Activated naive CD4-positive, alpha-beta T cell treated with anti-CD3 and anti-CD28 coated beads, Interleukin-2, amount 10 ng/mL, durations not matched to agents 7 days and 5 days (primary cell): ENCODE measurements at regions not wholly inside any gene's neighbourhood (a gene's known extent, or its start where the extent isn't known, plus 50 kb on each side); places are given as distances from the start of the nearest gene placed in this dataset.

Source experiments
- CTCF ChIA-PET: fragments of 350-600 bp; sonication (Branson Sonifier 250); formaldehyde crosslinking; loops from one replicate; lab custom pipeline; 2021; ENCODE audit warnings: antibody characterized with exemption; lab: Charles Lee
- DNase-seq: peaks from one replicate; pipeline ENCODE4 v3.0.0-alpha.2; 2020
- H3K27ac Mint-ChIP-seq: one replicate; pipeline ENCODE4 v1.8.0; 2021; ENCODE audit warnings: mild to moderate bottlenecking, moderate library complexity, mixed read lengths
- H3K27me3 Mint-ChIP-seq: one replicate; pipeline ENCODE4 v1.8.0; 2021; ENCODE audit warnings: mild to moderate bottlenecking, mixed read lengths
- H3K36me3 Mint-ChIP-seq: one replicate; pipeline ENCODE4 v1.8.0; 2021; ENCODE audit warnings: mixed read lengths
- H3K4me1 Mint-ChIP-seq: one replicate; pipeline ENCODE4 v1.8.0; 2021; ENCODE audit warnings: mixed read lengths
- H3K4me3 Mint-ChIP-seq: one replicate; pipeline ENCODE4 v1.8.0; 2021; ENCODE audit warnings: mild to moderate bottlenecking, moderate library complexity, mixed read lengths
- H3K9me3 Mint-ChIP-seq: one replicate; pipeline ENCODE4 v1.8.0; 2021; ENCODE audit warnings: mixed read lengths

GRCh38 chr5:155466851-155467250, 453.3 kb downstream of the KIF4B start:
- CTCF ChIA-PET, result no interaction called here
- Mint-ChIP-seq H3K27me3 (no peaks in the 10 kb centered on the region), H3K4me3 (no peak overlapping the region), H3K27ac (no peak overlapping the region), H3K4me1 (no peaks in the 10 kb centered on the region), H3K36me3 (no peaks in the 10 kb centered on the region), H3K9me3 (peaks cover 4% of the 10 kb centered on the region)
- DNase-seq, result no peak

- H3K9me3 Mint-ChIP-seq, result peaks cover 4% of the 10 kb centered on the region
- no peaks in the 10 kb centered on the region for H3K27me3 Mint-ChIP-seq
- H3K36me3 Mint-ChIP-seq, result no peaks in the 10 kb centered on the region
- CTCF ChIA-PET, result no interaction called here
- H3K4me1 Mint-ChIP-seq, result no peaks in the 10 kb centered on the region
- H3K4me3 Mint-ChIP-seq, result no peak overlapping the region
- no peak overlapping the region for H3K27ac Mint-ChIP-seq
- no peak for DNase-seq
Measured at GRCh38 chr5:155471027-155471426, 457.5 kb downstream of the KIF4B start.

- no peak for DNase-seq
- Mint-ChIP-seq H3K4me3 (no peak overlapping the region), H3K27ac (no peak overlapping the region), H3K27me3 (no peaks in the 10 kb centered on the region), H3K4me1 (no peaks in the 10 kb centered on the region), H3K36me3 (no peaks in the 10 kb centered on the region), H3K9me3 (no peaks in the 10 kb centered on the region)
- CTCF ChIA-PET, result no interaction called here
Measured at GRCh38 chr5:155472780-155473179, 459.2 kb downstream of the KIF4B start.

GRCh38 chr5:155475318-155475717, 461.8 kb downstream of the KIF4B start:
- H3K9me3 Mint-ChIP-seq, result no peaks in the 10 kb centered on the region
- DNase-seq, result no peak
- CTCF ChIA-PET, result no interaction called here
- no peaks in the 10 kb centered on the region for H3K4me1 Mint-ChIP-seq
- H3K4me3 Mint-ChIP-seq, result no peak overlapping the region
- H3K27me3 Mint-ChIP-seq, result no peaks in the 10 kb centered on the region
- no peak overlapping the region for H3K27ac Mint-ChIP-seq
- H3K36me3 Mint-ChIP-seq, result no peaks in the 10 kb centered on the region

GRCh38 chr5:155480731-155481131, 467.2 kb downstream of the KIF4B start:
- Mint-ChIP-seq H3K27me3 (no peaks in the 10 kb centered on the region), H3K4me3 (no peak overlapping the region), H3K9me3 (no peaks in the 10 kb centered on the region), H3K27ac (no peak overlapping the region), H3K4me1 (no peaks in the 10 kb centered on the region), H3K36me3 (no peaks in the 10 kb centered on the region)
- CTCF ChIA-PET, result no interaction called here
- DNase-seq, result no peak

GRCh38 chr5:155481182-155481581, 467.6 kb downstream of the KIF4B start:
- no peak overlapping the region for H3K27ac Mint-ChIP-seq
- H3K36me3 Mint-ChIP-seq, result no peaks in the 10 kb centered on the region
- no peak overlapping the region for H3K4me3 Mint-ChIP-seq
- no peaks in the 10 kb centered on the region for H3K27me3 Mint-ChIP-seq
- H3K4me1 Mint-ChIP-seq, result no peaks in the 10 kb centered on the region
- DNase-seq, result no peak
- no peaks in the 10 kb centered on the region for H3K9me3 Mint-ChIP-seq
- CTCF ChIA-PET, result no interaction called here

GRCh38 chr5:155482428-155482827, 468.9 kb downstream of the KIF4B start:
- Mint-ChIP-seq H3K36me3 (no peaks in the 10 kb centered on the region), H3K9me3 (no peaks in the 10 kb centered on the region), H3K4me3 (no peak overlapping the region), H3K27ac (no peak overlapping the region), H3K4me1 (no peaks in the 10 kb centered on the region), H3K27me3 (no peaks in the 10 kb centered on the region)
- no peak for DNase-seq
- CTCF ChIA-PET, result no interaction called here

GRCh38 chr5:155485386-155485785, 471.8 kb downstream of the KIF4B start:
- no peak for DNase-seq
- H3K4me3 Mint-ChIP-seq, result no peak overlapping the region
- CTCF ChIA-PET, result no interaction called here
- no peaks in the 10 kb centered on the region for H3K4me1 Mint-ChIP-seq
- H3K36me3 Mint-ChIP-seq, result no peaks in the 10 kb centered on the region
- no peaks in the 10 kb centered on the region for H3K27me3 Mint-ChIP-seq
- no peak overlapping the region for H3K27ac Mint-ChIP-seq
- no peaks in the 10 kb centered on the region for H3K9me3 Mint-ChIP-seq

GRCh38 chr5:155489949-155490348, 476.4 kb downstream of the KIF4B start:
- Mint-ChIP-seq H3K36me3 (no peaks in the 10 kb centered on the region), H3K4me1 (no peaks in the 10 kb centered on the region), H3K9me3 (no peaks in the 10 kb centered on the region), H3K4me3 (no peak overlapping the region), H3K27ac (no peak overlapping the region), H3K27me3 (no peaks in the 10 kb centered on the region)
- CTCF ChIA-PET, result no interaction called here
- DNase-seq, result no peak

- no peaks in the 10 kb centered on the region for H3K27me3 Mint-ChIP-seq
- CTCF ChIA-PET, result no interaction called here
- no peaks in the 10 kb centered on the region for H3K9me3 Mint-ChIP-seq
- no peak overlapping the region for H3K4me3 Mint-ChIP-seq
- H3K4me1 Mint-ChIP-seq, result no peaks in the 10 kb centered on the region
- H3K27ac Mint-ChIP-seq, result no peak overlapping the region
- DNase-seq, result no peak
- H3K36me3 Mint-ChIP-seq, result no peaks in the 10 kb centered on the region
Measured at GRCh38 chr5:155492191-155492590, 478.6 kb downstream of the KIF4B start.

GRCh38 chr5:155504606-155505005, 491.1 kb downstream of the KIF4B start:
- Mint-ChIP-seq H3K27ac (no peak overlapping the region), H3K4me3 (no peak overlapping the region), H3K36me3 (no peaks in the 10 kb centered on the region), H3K4me1 (no peaks in the 10 kb centered on the region), H3K9me3 (no peaks in the 10 kb centered on the region), H3K27me3 (no peaks in the 10 kb centered on the region)
- CTCF ChIA-PET, result no interaction called here
- no peak for DNase-seq

- H3K27ac Mint-ChIP-seq, result no peak overlapping the region
- H3K4me3 Mint-ChIP-seq, result no peak overlapping the region
- no peak for DNase-seq
- H3K9me3 Mint-ChIP-seq, result no peaks in the 10 kb centered on the region
- H3K4me1 Mint-ChIP-seq, result no peaks in the 10 kb centered on the region
- no peaks in the 10 kb centered on the region for H3K36me3 Mint-ChIP-seq
- no peaks in the 10 kb centered on the region for H3K27me3 Mint-ChIP-seq
- CTCF ChIA-PET, result no interaction called here
Measured at GRCh38 chr5:155507363-155507762, 493.8 kb downstream of the KIF4B start.

GRCh38 chr5:155508673-155509072, 495.1 kb downstream of the KIF4B start:
- no peak for DNase-seq
- Mint-ChIP-seq H3K9me3 (no peaks in the 10 kb centered on the region), H3K27ac (no peak overlapping the region), H3K4me1 (no peaks in the 10 kb centered on the region), H3K27me3 (no peaks in the 10 kb centered on the region), H3K4me3 (no peak overlapping the region), H3K36me3 (no peaks in the 10 kb centered on the region)
- CTCF ChIA-PET, result no interaction called here

- DNase-seq, result no peak
- Mint-ChIP-seq H3K4me3 (no peak overlapping the region), H3K27me3 (no peaks in the 10 kb centered on the region), H3K9me3 (no peaks in the 10 kb centered on the region), H3K36me3 (no peaks in the 10 kb centered on the region), H3K27ac (no peak overlapping the region), H3K4me1 (no peaks in the 10 kb centered on the region)
- CTCF ChIA-PET, result no interaction called here
Measured at GRCh38 chr5:155512329-155512728, 498.8 kb downstream of the KIF4B start.

- H3K36me3 Mint-ChIP-seq, result no peaks in the 10 kb centered on the region
- H3K4me1 Mint-ChIP-seq, result no peaks in the 10 kb centered on the region
- H3K27ac Mint-ChIP-seq, result no peak overlapping the region
- no peaks in the 10 kb centered on the region for H3K9me3 Mint-ChIP-seq
- no peak overlapping the region for H3K4me3 Mint-ChIP-seq
- no peak for DNase-seq
- CTCF ChIA-PET, result no interaction called here
- H3K27me3 Mint-ChIP-seq, result no peaks in the 10 kb centered on the region
Measured at GRCh38 chr5:155514105-155514563, 500.6 kb downstream of the KIF4B start.

- DNase-seq, result no peak
- no peak overlapping the region for H3K27ac Mint-ChIP-seq
- no peaks in the 10 kb centered on the region for H3K27me3 Mint-ChIP-seq
- H3K4me1 Mint-ChIP-seq, result no peaks in the 10 kb centered on the region
- no peak overlapping the region for H3K4me3 Mint-ChIP-seq
- no peaks in the 10 kb centered on the region for H3K36me3 Mint-ChIP-seq
- CTCF ChIA-PET, result no interaction called here
- no peaks in the 10 kb centered on the region for H3K9me3 Mint-ChIP-seq
Measured at GRCh38 chr5:155522540-155522939, 509.0 kb downstream of the KIF4B start.
